DMS 273 treated with DMSO at 0.1 percent for 48 hours (cell line): ENCODE measurements at regions not wholly inside any gene's neighbourhood (a gene's known extent, or its start where the extent isn't known, plus 50 kb on each side); places are given as distances from the start of the nearest gene placed in this dataset.
"Not testable (repeated sequence)": the region's sequence is repeated elsewhere in the genome, so short reads cannot be mapped to it uniquely, and the experiment has no call there.

Source experiments
- DNase-seq: peaks from one replicate; lab custom pipeline; 2025; lab: John Stamatoyannopoulos, UW

- DNase-seq, result not testable (repeated sequence)
Measured at GRCh38 chr20:6321235-6321634, 198.4 kb upstream of the FERMT1 start.

GRCh38 chr20:6311841-6312655 lies 189.2 kb upstream of the FERMT1 start:
- DNase-seq, result no peak

GRCh38 chr20:6311097-6311496 lies 188.3 kb upstream of the FERMT1 start:
- no peak for DNase-seq

GRCh38 chr20:6305536-6305935 lies 182.7 kb upstream of the FERMT1 start:
- no peak for DNase-seq

GRCh38 chr20:6302041-6302440 lies 179.2 kb upstream of the FERMT1 start:
- no peak for DNase-seq

- DNase-seq, result no peak
Measured at GRCh38 chr20:6299456-6299855, 176.6 kb upstream of the FERMT1 start.

GRCh38 chr20:6298049-6298448 lies 175.2 kb upstream of the FERMT1 start:
- no peak for DNase-seq

GRCh38 chr20:6295867-6296256 lies 173.0 kb upstream of the FERMT1 start:
- no peak for DNase-seq

- DNase-seq, result no peak
Measured at GRCh38 chr20:6295127-6295866, 172.5 kb upstream of the FERMT1 start.

- DNase-seq, result no peak
Measured at GRCh38 chr20:6287471-6287870, 164.6 kb upstream of the FERMT1 start.

GRCh38 chr20:6282642-6283041 lies 159.8 kb upstream of the FERMT1 start:
- DNase-seq, result no peak

- DNase-seq, result no peak
Measured at GRCh38 chr20:6277661-6278240, 154.9 kb upstream of the FERMT1 start.

GRCh38 chr20:6270404-6270803 lies 147.6 kb upstream of the FERMT1 start:
- not testable (repeated sequence) for DNase-seq

GRCh38 chr20:6269168-6269873 lies 146.5 kb upstream of the FERMT1 start:
- no peak for DNase-seq

- DNase-seq, result no peak
Measured at GRCh38 chr20:6265204-6265904, 142.5 kb upstream of the FERMT1 start.

- no peak for DNase-seq
Measured at GRCh38 chr20:6253396-6253795, 130.6 kb upstream of the FERMT1 start.

GRCh38 chr20:6245436-6245835 lies 122.6 kb upstream of the FERMT1 start:
- DNase-seq, result no peak

- no peak for DNase-seq
Measured at GRCh38 chr20:6241591-6241990, 118.8 kb upstream of the FERMT1 start.

GRCh38 chr20:6240059-6240458 lies 117.2 kb upstream of the FERMT1 start:
- DNase-seq, result no peak

GRCh38 chr20:6238421-6238820 lies 115.6 kb upstream of the FERMT1 start:
- no peak for DNase-seq

- DNase-seq, result no peak
Measured at GRCh38 chr20:6235510-6235909, 112.7 kb upstream of the FERMT1 start.

- no peak for DNase-seq
Measured at GRCh38 chr20:6232436-6232835, 109.6 kb upstream of the FERMT1 start.
